Loucy (cell line): ENCODE measurements at regions not wholly inside any gene's neighbourhood (a gene's known extent, or its start where the extent isn't known, plus 50 kb on each side); places are given as distances from the start of the nearest gene placed in this dataset.

ENCODE experiments used
- H2AFZ ChIP-seq: fragments of 200-600 bp; sonication (generic); 2 replicates; pipeline ENCODE4 v1.6.0; 2016; ENCODE audit warnings: antibody characterized with exemption, mild to moderate bottlenecking, low read length, moderate library complexity
- H3F3A ChIP-seq: fragments of 200-600 bp; 2 replicates; pipeline ENCODE4 v1.6.0; 2016; ENCODE audit warnings: antibody characterized with exemption, low read depth, mild to moderate bottlenecking
- H3K27me3 ChIP-seq: fragments of 200-600 bp; sonication (generic); 2 replicates; pipeline ENCODE4 v1.6.1; 2014; ENCODE audit warnings: low read length, mild to moderate bottlenecking; ENCODE audit not compliant: insufficient read depth, poor library complexity, severe bottlenecking
- H3K36me3 ChIP-seq: fragments of 200-600 bp; sonication (generic); 2 replicates; pipeline ENCODE4 v1.6.1; 2016; ENCODE audit warnings: low read length; ENCODE audit not compliant: insufficient read depth
- H3K4me1 ChIP-seq: fragments of 200-600 bp; sonication (generic); 2 replicates; pipeline ENCODE4 v1.5.1; 2014; ENCODE audit warnings: low read length, mild to moderate bottlenecking; ENCODE audit not compliant: insufficient read depth, poor library complexity, severe bottlenecking
- H3K4me2 ChIP-seq: fragments of 200-600 bp; sonication (generic); 2 replicates; pipeline ENCODE4 v1.6.0; 2014; ENCODE audit warnings: antibody characterized with exemption, low read length, low read depth, mild to moderate bottlenecking; ENCODE audit not compliant: poor library complexity, severe bottlenecking
- H3K4me3 ChIP-seq: fragments of 200-600 bp; sonication (generic); 2 replicates; pipeline ENCODE4 v1.5.1; 2014; ENCODE audit warnings: low read length, mild to moderate bottlenecking, mixed read lengths; ENCODE audit not compliant: poor library complexity, severe bottlenecking
- H3K79me2 ChIP-seq: fragments of 200-600 bp; sonication (generic); 2 replicates; pipeline ENCODE4 v1.6.1; 2014; ENCODE audit warnings: low read length; ENCODE audit not compliant: insufficient read depth
- H3K9ac ChIP-seq: fragments of 200-600 bp; sonication (generic); 2 replicates; pipeline ENCODE4 v1.6.0; 2014; ENCODE audit warnings: mild to moderate bottlenecking, low read depth, low read length, moderate library complexity; ENCODE audit not compliant: poor library complexity, severe bottlenecking
- H3K9me2 ChIP-seq: fragments of 200-600 bp; sonication (generic); replicated peaks from 2 replicates; pipeline ENCODE4 v1.6.1; 2016; ENCODE audit warnings: low read depth, low read length, mixed read lengths
- H3K9me3 ChIP-seq: fragments of 200-600 bp; sonication (generic); 2 replicates; pipeline ENCODE4 v1.6.1; 2014; ENCODE audit warnings: mild to moderate bottlenecking, antibody characterized with exemption, low read length, low read depth; ENCODE audit not compliant: insufficient read depth
- H4K20me1 ChIP-seq: fragments of 200-600 bp; sonication (generic); 2 replicates; pipeline ENCODE4 v1.6.0; 2014; ENCODE audit warnings: antibody characterized with exemption, low read length, mild to moderate bottlenecking; ENCODE audit not compliant: insufficient read depth, poor library complexity, severe bottlenecking
- CTCF ChIP-seq: fragments of 200-600 bp; sonication (generic); conservative IDR thresholded peaks from 2 replicates; pipeline ENCODE4 v1.5.1; 2014; ENCODE audit warnings: mild to moderate bottlenecking, antibody characterized with exemption, low read length
- EZH2phosphoT487 ChIP-seq: fragments of 200-600 bp; IDR thresholded peaks from 2 replicates; pipeline ENCODE4 v1.6.1; 2018; ENCODE audit warnings: antibody characterized with exemption, mild to moderate bottlenecking, moderate library complexity, borderline replicate concordance

- H3K27me3 ChIP-seq = no peaks in the 10 kb centered on the region
- no peak overlapping the region for H3K4me2 ChIP-seq
- no peaks in the 10 kb centered on the region for H3K9me2 ChIP-seq
- H3K9ac ChIP-seq = no peak overlapping the region
- no peak overlapping the region for H2AFZ ChIP-seq
- no peaks in the 10 kb centered on the region for H3K4me1 ChIP-seq
- H3K9me3 ChIP-seq = no peaks in the 10 kb centered on the region
- TF ChIP-seq CTCF = no peak
- no peaks in the 10 kb centered on the region for H3F3A ChIP-seq
- no peak overlapping the region for H3K4me3 ChIP-seq
- no peaks in the 10 kb centered on the region for H4K20me1 ChIP-seq
- no peaks in the 10 kb centered on the region for H3K36me3 ChIP-seq
- H3K79me2 ChIP-seq = no peaks in the 10 kb centered on the region
Observed at GRCh38 chr5:24923400-24923799, 278.6 kb upstream of the CDH10 start.

- no peaks in the 10 kb centered on the region for H4K20me1 ChIP-seq
- H3K4me1 ChIP-seq = no peaks in the 10 kb centered on the region
- no peaks in the 10 kb centered on the region for H3K9me2 ChIP-seq
- no peak overlapping the region for H3K9ac ChIP-seq
- no peaks in the 10 kb centered on the region for H3K79me2 ChIP-seq
- H3K4me2 ChIP-seq = no peak overlapping the region
- H3K27me3 ChIP-seq = no peaks in the 10 kb centered on the region
- H3K4me3 ChIP-seq = no peak overlapping the region
- TF ChIP-seq CTCF (no peak), EZH2phosphoT487 (no peak)
- H2AFZ ChIP-seq = no peak overlapping the region
- H3K9me3 ChIP-seq = no peaks in the 10 kb centered on the region
- H3K36me3 ChIP-seq = no peaks in the 10 kb centered on the region
- no peaks in the 10 kb centered on the region for H3F3A ChIP-seq
Observed at GRCh38 chr5:24918676-24919075, 273.9 kb upstream of the CDH10 start.

GRCh38 chr5:24916863-24917262 is 272.1 kb upstream of the CDH10 start:
- Histone ChIP-seq H3K27me3 (no peaks in the 10 kb centered on the region), H3F3A (no peaks in the 10 kb centered on the region), H3K9me2 (no peaks in the 10 kb centered on the region), H3K4me1 (no peaks in the 10 kb centered on the region), H3K9me3 (no peaks in the 10 kb centered on the region), H3K9ac (no peak overlapping the region), H2AFZ (no peak overlapping the region), H3K4me2 (no peak overlapping the region), H3K4me3 (no peak overlapping the region), H3K79me2 (no peaks in the 10 kb centered on the region), H4K20me1 (no peaks in the 10 kb centered on the region), H3K36me3 (no peaks in the 10 kb centered on the region)
- no peak for TF ChIP-seq CTCF
- no peak for TF ChIP-seq EZH2phosphoT487
